OCI-LY1 (cell line): ENCODE measurements at regions not wholly inside any gene's neighbourhood (a gene's known extent, or its start where the extent isn't known, plus 50 kb on each side); places are given as distances from the start of the nearest gene placed in this dataset.

Experiments used
- H2AFZ ChIP-seq: fragments of 200-600 bp; sonication (generic), shearing (Covaris generic); 2 replicates; pipeline ENCODE4 v1.6.0; 2014; ENCODE audit warnings: antibody characterized with exemption, mild to moderate bottlenecking, low read length
- H3F3A ChIP-seq: fragments of 200-600 bp; sonication (generic), shearing (Covaris generic); 2 replicates; pipeline ENCODE4 v1.6.0; 2014; ENCODE audit warnings: mild to moderate bottlenecking, antibody characterized with exemption, low read length, moderate library complexity; ENCODE audit not compliant: insufficient read depth
- H3K27ac ChIP-seq: fragments of 200-600 bp; sonication (generic); 2 replicates; pipeline ENCODE4 v1.5.1; 2014; ENCODE audit warnings: low read length, mixed run types, mild to moderate bottlenecking, low read depth; ENCODE audit not compliant: poor library complexity, severe bottlenecking
- H3K27me3 ChIP-seq: fragments of 200-600 bp; sonication (generic); 2 replicates; pipeline ENCODE4 v1.6.0; 2014; ENCODE audit warnings: antibody characterized with exemption, mild to moderate bottlenecking, low read length, moderate library complexity; ENCODE audit not compliant: insufficient read depth
- H3K36me3 ChIP-seq: fragments of 200-600 bp; sonication (generic); 2 replicates; pipeline ENCODE4 v1.6.1; 2014; ENCODE audit warnings: mild to moderate bottlenecking, antibody characterized with exemption, low read length, moderate library complexity, mixed read lengths; ENCODE audit not compliant: insufficient read depth
- H3K4me1 ChIP-seq: fragments of 200-600 bp; sonication (generic); 2 replicates; pipeline ENCODE4 v1.5.1; 2014; ENCODE audit warnings: mild to moderate bottlenecking, low read length, moderate library complexity; ENCODE audit not compliant: insufficient read depth, severe bottlenecking
- H3K4me2 ChIP-seq: fragments of 200-600 bp; sonication (generic), shearing (Covaris generic); 2 replicates; pipeline ENCODE4 v1.6.1; 2014; ENCODE audit warnings: low read length
- H3K4me3 ChIP-seq: fragments of 200-600 bp; sonication (generic); 2 replicates; pipeline ENCODE4 v1.5.1; 2014; ENCODE audit warnings: low read length, low read depth, mild to moderate bottlenecking, mixed read lengths; ENCODE audit not compliant: poor library complexity, severe bottlenecking
- H3K79me2 ChIP-seq: fragments of 200-600 bp; shearing (Covaris generic); 2 replicates; pipeline ENCODE4 v1.6.1; 2016; ENCODE audit warnings: mixed run types, low read length, mixed read lengths; ENCODE audit not compliant: insufficient read depth
- H3K9ac ChIP-seq: fragments of 200-600 bp; sonication (generic), shearing (Covaris generic); 2 replicates; pipeline ENCODE4 v1.6.1; 2014; ENCODE audit warnings: mild to moderate bottlenecking, low read length, mixed read lengths
- H3K9me2 ChIP-seq: fragments of 200-600 bp; sonication (generic), shearing (Covaris generic); 2 replicates; pipeline ENCODE4 v1.6.1; 2014; ENCODE audit warnings: low read depth, mild to moderate bottlenecking, low read length, mixed read lengths
- H3K9me3 ChIP-seq: fragments of 200-600 bp; shearing (Covaris generic); 2 replicates; pipeline ENCODE4 v1.6.1; 2014; ENCODE audit warnings: low read length, mixed read lengths
- H4K20me1 ChIP-seq: fragments of 200-600 bp; sonication (generic), shearing (Covaris generic); 2 replicates; pipeline ENCODE4 v1.6.0; 2016; ENCODE audit warnings: mild to moderate bottlenecking, low read length; ENCODE audit not compliant: insufficient read depth
- EZH2 ChIP-seq: fragments of 200-600 bp; sonication (generic), shearing (Covaris generic); IDR thresholded peaks from 2 replicates; pipeline ENCODE4 v1.8.0; 2017; ENCODE audit warnings: borderline replicate concordance, mixed run types, mild to moderate bottlenecking, antibody characterized with exemption, low read length, moderate library complexity, mixed read lengths
- TF ChIP-seq, protein P1 (sequence below): fragments of 200-600 bp; sonication (generic), shearing (Covaris generic); IDR thresholded peaks from 2 replicates; pipeline ENCODE4 v1.5.1; 2017; ENCODE audit warnings: mild to moderate bottlenecking, antibody characterized with exemption, low read length, moderate library complexity, mixed read lengths

DNA sequence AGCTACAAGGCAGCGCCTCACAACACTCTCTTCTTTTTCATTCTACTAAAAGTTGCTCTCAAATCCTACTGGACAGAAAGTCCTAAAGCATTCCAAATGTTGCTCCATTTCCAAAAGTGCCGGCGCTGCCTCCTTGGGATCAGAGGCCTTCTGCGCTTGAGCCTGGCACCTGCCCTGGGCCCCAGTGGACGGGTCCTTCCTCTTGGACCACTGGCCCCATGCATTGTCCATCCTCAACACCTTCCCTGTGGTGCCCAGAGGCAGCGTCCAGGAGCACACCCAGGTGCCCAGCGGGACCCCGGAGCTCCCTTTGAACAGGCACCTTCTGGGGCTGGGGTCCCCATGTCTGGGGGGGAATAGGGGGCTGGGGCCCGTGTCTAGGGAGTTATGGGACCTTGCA is 205.2 kb downstream of the ERMARD start:
- Histone ChIP-seq H3K9me3 (no peaks in the 10 kb centered on the region), H3K4me1 (peaks cover 6% of the 10 kb centered on the region), H3K27me3 (no peaks in the 10 kb centered on the region; the same call in 1 of the 2 replicates), H3K9ac (no peak overlapping the region), H3K9me2 (no peaks in the 10 kb centered on the region), H4K20me1 (no peaks in the 10 kb centered on the region), H3K4me2 (no peak overlapping the region), H3K79me2 (no peaks in the 10 kb centered on the region), H3K36me3 (no peaks in the 10 kb centered on the region), H3K27ac (no peak overlapping the region), H3F3A (no peaks in the 10 kb centered on the region), H3K4me3 (no peak overlapping the region), H2AFZ (no peak overlapping the region)
- no peak for TF ChIP-seq EZH2
- TF ChIP-seq, protein P1, sequence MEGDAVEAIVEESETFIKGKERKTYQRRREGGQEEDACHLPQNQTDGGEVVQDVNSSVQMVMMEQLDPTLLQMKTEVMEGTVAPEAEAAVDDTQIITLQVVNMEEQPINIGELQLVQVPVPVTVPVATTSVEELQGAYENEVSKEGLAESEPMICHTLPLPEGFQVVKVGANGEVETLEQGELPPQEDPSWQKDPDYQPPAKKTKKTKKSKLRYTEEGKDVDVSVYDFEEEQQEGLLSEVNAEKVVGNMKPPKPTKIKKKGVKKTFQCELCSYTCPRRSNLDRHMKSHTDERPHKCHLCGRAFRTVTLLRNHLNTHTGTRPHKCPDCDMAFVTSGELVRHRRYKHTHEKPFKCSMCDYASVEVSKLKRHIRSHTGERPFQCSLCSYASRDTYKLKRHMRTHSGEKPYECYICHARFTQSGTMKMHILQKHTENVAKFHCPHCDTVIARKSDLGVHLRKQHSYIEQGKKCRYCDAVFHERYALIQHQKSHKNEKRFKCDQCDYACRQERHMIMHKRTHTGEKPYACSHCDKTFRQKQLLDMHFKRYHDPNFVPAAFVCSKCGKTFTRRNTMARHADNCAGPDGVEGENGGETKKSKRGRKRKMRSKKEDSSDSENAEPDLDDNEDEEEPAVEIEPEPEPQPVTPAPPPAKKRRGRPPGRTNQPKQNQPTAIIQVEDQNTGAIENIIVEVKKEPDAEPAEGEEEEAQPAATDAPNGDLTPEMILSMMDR, result no peak

DNA sequence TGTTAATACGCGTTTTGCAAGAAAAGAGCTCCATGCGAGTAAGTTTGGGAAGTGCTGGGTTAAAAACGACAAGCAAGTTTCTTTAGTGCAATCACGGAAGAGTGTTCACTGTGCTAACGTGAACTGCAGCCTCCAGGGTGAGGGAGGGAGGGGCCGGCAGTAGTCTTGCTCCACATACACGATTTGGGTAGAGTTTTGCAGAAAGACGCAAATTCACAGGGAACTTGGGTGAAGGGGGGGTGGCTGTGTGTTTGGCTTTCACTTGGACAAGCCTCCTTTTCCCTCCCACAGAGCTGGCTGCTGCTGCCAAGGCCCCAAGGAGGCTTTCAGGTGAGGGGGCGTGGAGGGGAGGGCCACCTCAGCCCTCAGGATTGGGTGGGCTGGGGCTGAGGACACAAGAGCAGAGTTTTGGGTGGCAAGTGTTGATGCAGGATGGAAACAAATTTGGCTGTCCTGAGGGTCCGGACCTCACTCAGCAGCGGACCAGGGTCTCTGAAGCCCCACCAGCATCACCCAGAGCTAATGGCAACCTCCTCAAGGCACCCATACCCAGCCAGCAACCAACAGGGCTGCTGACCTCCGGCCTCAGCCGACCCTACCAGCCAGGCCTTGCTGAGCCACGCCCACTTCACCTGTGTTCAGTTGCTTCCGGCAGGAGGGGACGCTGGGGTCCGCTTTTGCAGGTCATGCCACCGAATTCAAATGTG is 204.5 kb downstream of the ERMARD start:
- Histone ChIP-seq H3K9me3 (no peaks in the 10 kb centered on the region), H3K4me1 (peaks cover 6% of the 10 kb centered on the region), H3K4me2 (no peak overlapping the region), H3K4me3 (no peak overlapping the region), H3F3A (no peaks in the 10 kb centered on the region), H3K36me3 (no peaks in the 10 kb centered on the region), H3K9ac (no peak overlapping the region), H3K9me2 (no peaks in the 10 kb centered on the region), H3K79me2 (no peaks in the 10 kb centered on the region), H3K27me3 (no peaks in the 10 kb centered on the region; the same call in 1 of the 2 replicates), H2AFZ (no peak overlapping the region), H3K27ac (no peak overlapping the region), H4K20me1 (no peaks in the 10 kb centered on the region)
- TF ChIP-seq, protein P1, result no peak
- no peak for TF ChIP-seq EZH2

DNA sequence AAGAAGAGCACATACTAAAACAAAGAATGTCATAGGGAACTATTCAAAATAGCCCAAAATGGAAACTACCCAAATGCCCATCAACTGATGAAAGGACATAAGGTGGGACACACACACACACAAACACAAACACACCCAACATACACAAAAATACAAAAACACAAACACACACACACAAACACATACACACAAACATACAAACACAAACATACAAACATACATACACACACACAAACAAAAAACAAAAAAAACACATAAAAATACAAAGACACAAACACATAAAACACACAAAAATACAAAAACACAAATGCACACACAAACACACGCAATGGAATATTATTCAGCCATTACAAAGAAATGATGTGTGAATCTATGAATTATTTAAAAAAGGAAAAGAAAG is 203.6 kb downstream of the ERMARD start:
- Histone ChIP-seq H3K27ac (no peak overlapping the region), H3K4me1 (peaks cover 6% of the 10 kb centered on the region), H3F3A (no peaks in the 10 kb centered on the region), H3K79me2 (no peaks in the 10 kb centered on the region), H3K9ac (no peak overlapping the region), H2AFZ (no peak overlapping the region), H3K36me3 (no peaks in the 10 kb centered on the region), H4K20me1 (no peaks in the 10 kb centered on the region), H3K4me3 (no peak overlapping the region), H3K9me3 (no peaks in the 10 kb centered on the region), H3K9me2 (no peaks in the 10 kb centered on the region), H3K4me2 (no peak overlapping the region), H3K27me3 (no peaks in the 10 kb centered on the region; the same call in 1 of the 2 replicates)
- TF ChIP-seq EZH2, result no peak
- TF ChIP-seq, protein P1, result no peak
